CD4-positive, alpha-beta memory T cell (primary cell): ENCODE measurements at regions not wholly inside any gene's neighbourhood (a gene's known extent, or its start where the extent isn't known, plus 50 kb on each side); places are given as distances from the start of the nearest gene placed in this dataset.
"Not testable (repeated sequence)": the region's sequence is repeated elsewhere in the genome, so short reads cannot be mapped to it uniquely, and the experiment has no call there.

Experiments used
- CTCF ChIA-PET: fragments of 350-600 bp; sonication (Branson Sonifier 250); formaldehyde crosslinking; loops from one replicate; lab custom pipeline; 2021; ENCODE audit warnings: inconsistent platforms; ENCODE audit not compliant: partially characterized antibody; lab: Charles Lee
- POLR2A ChIA-PET: fragments of 350-600 bp; sonication (Branson Sonifier 250); formaldehyde crosslinking; loops from one replicate; lab custom pipeline; 2021; ENCODE audit not compliant: partially characterized antibody; lab: Charles Lee
- DNase-seq, 5 donors: peaks; one replicate each; pipeline versions ENCODE4 v3.0.0 to v3.0.0-alpha.2; 2020 to 2022; ENCODE audit warnings: mixed read lengths in 1 of 5
- H3K27ac ChIP-seq: one replicate; pipeline ENCODE4 v1.7.0; 2013; ENCODE audit warnings: low read depth, low read length
- H3K27me3 ChIP-seq: 2 replicates; pipeline ENCODE4 v1.7.0; 2013; ENCODE audit warnings: mild to moderate bottlenecking, low read length, moderate library complexity; ENCODE audit not compliant: insufficient read depth
- H3K36me3 ChIP-seq: 2 replicates; pipeline ENCODE4 v1.7.0; 2013; ENCODE audit warnings: mild to moderate bottlenecking, low read length, moderate library complexity; ENCODE audit not compliant: insufficient read depth
- H3K4me1 ChIP-seq: 2 replicates; pipeline ENCODE4 v1.7.0; 2013; ENCODE audit warnings: mild to moderate bottlenecking, low read length, moderate library complexity; ENCODE audit not compliant: insufficient read depth
- H3K4me3 ChIP-seq, 2 donors: one replicate each; pipeline ENCODE4 v1.7.0; 2013; ENCODE audit warnings: low read length in 2 of 2, mild to moderate bottlenecking in 1 of 2
- H3K9me3 ChIP-seq, 2 donors: one replicate each; pipeline ENCODE4 v1.7.0; 2013; ENCODE audit warnings: low read length in 2 of 2, control low read depth in 1 of 2; ENCODE audit not compliant: control insufficient read depth in 1 of 2
- H3K27ac Mint-ChIP-seq, 7 donors: one replicate each; pipeline ENCODE4 v1.8.0; 2020 to 2021; ENCODE audit warnings: mixed read lengths in 7 of 7, mild to moderate bottlenecking in 6 of 7, inconsistent platforms in 3 of 7, moderate library complexity in 3 of 7
- H3K27me3 Mint-ChIP-seq, 2 donors: one replicate each; pipeline ENCODE4 v1.8.0; 2020 to 2021; ENCODE audit warnings: mixed read lengths in 2 of 2
- H3K36me3 Mint-ChIP-seq, 2 donors: one replicate each; pipeline ENCODE4 v1.8.0; 2020 to 2021; ENCODE audit warnings: mixed read lengths in 2 of 2, inconsistent platforms in 1 of 2, mild to moderate bottlenecking in 1 of 2
- H3K4me1 Mint-ChIP-seq, 4 donors: one replicate each; pipeline ENCODE4 v1.8.0; 2020 to 2021; ENCODE audit warnings: mixed read lengths in 4 of 4, mild to moderate bottlenecking in 1 of 4
- H3K4me3 Mint-ChIP-seq, 8 donors: one replicate each; pipeline ENCODE4 v1.8.0; 2020 to 2021; ENCODE audit warnings: mixed read lengths in 8 of 8, mild to moderate bottlenecking in 7 of 8, moderate library complexity in 6 of 8, inconsistent platforms in 3 of 8
- H3K9me3 Mint-ChIP-seq, 8 donors: one replicate each; pipeline ENCODE4 v1.8.0; 2020 to 2021; ENCODE audit warnings: mixed read lengths in 8 of 8, mild to moderate bottlenecking in 5 of 8, inconsistent platforms in 3 of 8, moderate library complexity in 1 of 8
- intact Hi-C: fragments of 100-400 bp; cut with micrococcal nuclease; formaldehyde crosslinking; loops from one replicate; pipeline ENCODE4 v1.15.1; 2023

DNA sequence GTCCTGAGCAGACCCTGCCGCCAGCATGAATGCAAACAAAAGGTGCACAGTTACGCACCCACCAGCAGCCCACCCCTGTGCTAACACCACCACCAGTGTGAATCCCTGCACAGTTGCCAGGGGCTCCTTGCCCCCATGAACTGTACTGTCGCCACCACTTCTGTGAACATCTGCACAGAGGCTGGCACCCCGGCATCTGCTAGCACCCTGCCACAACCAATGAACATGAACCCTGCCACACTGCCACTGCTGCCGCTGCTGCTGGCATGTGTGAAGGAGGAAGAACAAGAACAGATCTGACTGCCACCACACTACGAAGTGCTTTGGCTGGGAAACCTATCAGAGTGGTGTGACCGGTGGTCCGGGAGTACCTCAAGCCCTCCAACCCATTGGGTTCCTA lies 261.3 kb downstream of the PARM1 start:
- peaks cover 0 to 15% (median 9%) of the 10 kb centered on the region in 8 donors for H3K9me3 Mint-ChIP-seq
- Histone ChIP-seq H3K9me3 (no peaks in the 10 kb centered on the region), H3K27ac (no peak overlapping the region), H3K4me3 (no peak overlapping the region), H3K4me1 (no peaks in the 10 kb centered on the region), H3K27me3 (no peaks in the 10 kb centered on the region), H3K36me3 (no peaks in the 10 kb centered on the region)
- CTCF ChIA-PET: no interaction called here
- H3K27me3 Mint-ChIP-seq: no peaks in the 10 kb centered on the region
- no peaks in the 10 kb centered on the region for H3K4me1 Mint-ChIP-seq
- DNase-seq: no peak
- no peak overlapping the region for H3K27ac Mint-ChIP-seq
- POLR2A ChIA-PET: no interaction called here
- H3K4me3 Mint-ChIP-seq: no peak overlapping the region
- H3K36me3 Mint-ChIP-seq: no peaks in the 10 kb centered on the region
- intact Hi-C loops: no loop called here

GRCh38 chr4:75192182-75192581 lies 259.3 kb downstream of the PARM1 start:
- H3K27me3 ChIP-seq, H3K9me3 ChIP-seq, H3K27ac ChIP-seq, H3K4me3 Mint-ChIP-seq, H3K9me3 Mint-ChIP-seq, H3K27me3 Mint-ChIP-seq, DNase-seq, H3K4me1 Mint-ChIP-seq, H3K4me1 ChIP-seq, intact Hi-C loops, H3K36me3 ChIP-seq, POLR2A ChIA-PET, H3K36me3 Mint-ChIP-seq, H3K4me3 ChIP-seq, H3K27ac Mint-ChIP-seq, CTCF ChIA-PET: not testable (repeated sequence)

- Histone ChIP-seq H3K27ac (no peak overlapping the region), H3K4me3 (no peak overlapping the region), H3K9me3 (no peaks in the 10 kb centered on the region), H3K27me3 (no peaks in the 10 kb centered on the region), H3K4me1 (no peaks in the 10 kb centered on the region), H3K36me3 (no peaks in the 10 kb centered on the region)
- Mint-ChIP-seq H3K9me3 (peaks cover 0 to 3% (median 0%) of the 10 kb centered on the region in 8 donors), H3K27ac (no peak overlapping the region), H3K27me3 (no peaks in the 10 kb centered on the region), H3K4me3 (no peak overlapping the region), H3K36me3 (no peaks in the 10 kb centered on the region), H3K4me1 (no peaks in the 10 kb centered on the region)
- POLR2A ChIA-PET: no interaction called here
- CTCF ChIA-PET: no interaction called here
- DNase-seq: no peak
- intact Hi-C loops: no loop called here
Observed at GRCh38 chr4:75189711-75190335, 256.9 kb downstream of the PARM1 start.

DNA sequence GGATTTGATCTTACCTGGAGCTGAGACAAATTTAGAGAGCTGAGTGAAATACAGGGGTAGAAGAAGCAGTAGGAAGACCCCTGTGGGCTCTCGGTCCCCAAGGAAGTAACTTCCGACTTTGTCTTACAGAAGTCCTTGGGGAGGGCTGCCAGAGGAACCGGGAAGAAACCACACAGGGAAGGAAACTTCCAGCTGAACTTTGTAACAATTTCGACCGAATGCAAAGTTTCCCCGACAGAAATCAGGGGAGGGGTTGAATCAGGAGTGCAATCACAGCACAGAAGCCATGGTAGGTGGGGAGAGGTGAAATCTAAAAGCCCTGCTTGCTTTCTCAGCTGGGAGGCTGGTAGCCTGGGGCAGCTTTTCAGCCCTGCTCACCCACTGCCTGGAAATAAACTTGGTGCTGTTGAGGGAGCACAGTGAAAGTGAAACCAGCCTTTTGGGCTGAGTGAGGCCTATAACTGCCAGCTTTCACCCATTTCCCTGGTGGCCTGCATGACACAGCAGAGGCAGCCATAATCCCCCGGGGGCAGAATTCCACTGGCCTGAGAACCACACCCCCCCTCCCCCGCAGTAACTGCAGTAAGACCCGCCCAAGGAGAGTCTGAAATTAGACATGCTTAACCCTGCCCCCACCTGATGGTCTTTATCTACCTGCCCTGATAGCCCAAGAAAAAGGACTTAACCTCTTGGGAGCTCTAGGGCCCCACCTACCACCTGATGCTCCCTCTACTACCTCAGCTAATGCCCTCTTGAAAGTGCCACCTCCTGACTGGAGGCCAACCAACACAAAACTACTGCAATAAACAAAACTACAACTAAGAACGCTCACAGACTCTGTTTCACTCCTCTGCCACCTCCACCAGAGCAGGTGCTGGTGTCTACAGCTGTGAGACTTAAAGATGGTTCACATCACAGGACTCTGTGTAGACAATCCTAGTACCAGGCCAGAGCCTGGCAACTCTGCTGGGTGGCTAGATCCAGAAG lies 248.2 kb downstream of the PARM1 start:
- H3K27ac ChIP-seq: no peak overlapping the region
- ChIA-PET POLR2A (no interaction called here), CTCF (no interaction called here)
- intact Hi-C loops: no loop called here
- no peaks in the 10 kb centered on the region for H3K27me3 ChIP-seq
- no peaks in the 10 kb centered on the region for H3K36me3 Mint-ChIP-seq
- H3K9me3 ChIP-seq: no peaks in the 10 kb centered on the region
- no peak overlapping the region for H3K4me3 ChIP-seq
- no peak overlapping the region for H3K4me3 Mint-ChIP-seq
- DNase-seq: no peak
- no peaks in the 10 kb centered on the region for H3K4me1 ChIP-seq
- H3K4me1 Mint-ChIP-seq: no peaks in the 10 kb centered on the region
- no peaks in the 10 kb centered on the region for H3K27me3 Mint-ChIP-seq
- no peak overlapping the region for H3K27ac Mint-ChIP-seq
- no peaks in the 10 kb centered on the region for H3K36me3 ChIP-seq
- peaks cover 4 to 21% (median 7%) of the 10 kb centered on the region in 8 donors for H3K9me3 Mint-ChIP-seq

- POLR2A ChIA-PET: no interaction called here
- intact Hi-C loops: no loop called here
- no peak overlapping the region for H3K4me3 Mint-ChIP-seq
- H3K27me3 Mint-ChIP-seq: no peaks in the 10 kb centered on the region
- peaks cover 4 to 21% (median 7%) of the 10 kb centered on the region in 8 donors for H3K9me3 Mint-ChIP-seq
- no peaks in the 10 kb centered on the region for H3K36me3 Mint-ChIP-seq
- H3K4me1 ChIP-seq: no peaks in the 10 kb centered on the region
- H3K4me1 Mint-ChIP-seq: no peaks in the 10 kb centered on the region
- no peak overlapping the region for H3K27ac Mint-ChIP-seq
- no peak for DNase-seq
- H3K4me3 ChIP-seq: no peak overlapping the region
- no peaks in the 10 kb centered on the region for H3K27me3 ChIP-seq
- no peak overlapping the region for H3K27ac ChIP-seq
- no peaks in the 10 kb centered on the region for H3K9me3 ChIP-seq
- H3K36me3 ChIP-seq: no peaks in the 10 kb centered on the region
- CTCF ChIA-PET: no interaction called here
Observed at GRCh38 chr4:75180217-75180616, 247.3 kb downstream of the PARM1 start.

DNA sequence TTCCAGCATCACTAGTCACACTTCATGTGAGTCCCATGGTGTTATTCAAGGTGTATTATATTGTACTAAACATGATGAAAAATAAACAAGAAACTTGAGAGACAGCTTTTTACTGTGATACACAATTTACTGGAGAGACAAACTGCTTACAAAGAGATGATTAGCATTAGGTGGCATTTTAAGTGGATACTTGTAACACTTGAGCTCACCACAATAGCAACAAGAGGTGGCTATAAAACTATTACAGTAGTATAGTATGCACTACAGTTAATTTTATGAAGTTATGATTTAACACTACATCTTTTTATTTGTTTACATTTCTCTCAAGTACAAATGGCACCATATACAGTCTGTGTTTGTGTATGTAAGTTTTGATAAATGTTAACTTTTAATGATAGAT lies 246.6 kb downstream of the PARM1 start:
- no peaks in the 10 kb centered on the region for H3K4me1 ChIP-seq
- no peaks in the 10 kb centered on the region for H3K27me3 ChIP-seq
- intact Hi-C loops: no loop called here
- no peak overlapping the region for H3K27ac Mint-ChIP-seq
- no peak overlapping the region for H3K4me3 Mint-ChIP-seq
- no peaks in the 10 kb centered on the region for H3K4me1 Mint-ChIP-seq
- peaks cover 4 to 21% (median 7%) of the 10 kb centered on the region in 8 donors for H3K9me3 Mint-ChIP-seq
- CTCF ChIA-PET: no interaction called here
- no peak for DNase-seq
- H3K27me3 Mint-ChIP-seq: no peaks in the 10 kb centered on the region
- no peaks in the 10 kb centered on the region for H3K36me3 ChIP-seq
- H3K36me3 Mint-ChIP-seq: no peaks in the 10 kb centered on the region
- no peaks in the 10 kb centered on the region for H3K9me3 ChIP-seq
- H3K27ac ChIP-seq: no peak overlapping the region
- POLR2A ChIA-PET: no interaction called here
- no peak overlapping the region for H3K4me3 ChIP-seq

GRCh38 chr4:75172551-75172950 lies 239.6 kb downstream of the PARM1 start:
- Mint-ChIP-seq H3K4me3 (no peak overlapping the region), H3K36me3 (no peaks in the 10 kb centered on the region), H3K9me3 (peaks cover 0 to 4% (median 2%) of the 10 kb centered on the region in 8 donors), H3K4me1 (no peaks in the 10 kb centered on the region), H3K27me3 (no peaks in the 10 kb centered on the region), H3K27ac (no peak overlapping the region)
- no peak for DNase-seq
- Histone ChIP-seq H3K4me1 (no peaks in the 10 kb centered on the region), H3K36me3 (no peaks in the 10 kb centered on the region), H3K4me3 (no peak overlapping the region), H3K27me3 (no peaks in the 10 kb centered on the region), H3K27ac (no peak overlapping the region), H3K9me3 (no peaks in the 10 kb centered on the region)
- ChIA-PET POLR2A (no interaction called here), CTCF (no interaction called here)
- intact Hi-C loops: no loop called here
